Mammary epithelial cell (primary cell): ENCODE measurements at regions not wholly inside any gene's neighbourhood (a gene's known extent, or its start where the extent isn't known, plus 50 kb on each side); places are given as distances from the start of the nearest gene placed in this dataset.

Experiments used
- CTCF ChIP-seq, 2 donors: IDR thresholded peaks in 1 of 2; conservative IDR thresholded peaks in 1 of 2; 2 replicates each; pipeline ENCODE4 v1.5.1; 2011 to 2012; ENCODE audit warnings: inconsistent platforms in 2 of 2, low read length in 2 of 2, mild to moderate bottlenecking in 2 of 2, control low read depth in 1 of 2, low read depth in 1 of 2; ENCODE audit not compliant: insufficient read depth in 1 of 2; ENCODE audit errors: extremely low read depth in 1 of 2
- EZH2 ChIP-seq: IDR thresholded peaks from 2 replicates; pipeline ENCODE4 v1.6.1; 2012; ENCODE audit warnings: low read length, inconsistent platforms, borderline replicate concordance

GRCh38 chr2:104975851-104976250 lies 62.0 kb upstream of the MRPS9 start:
- TF ChIP-seq CTCF (conservative IDR thresholded peaks at IDR 0.05 in 1 of 2, IDR thresholded peaks at IDR 0.05 in 1 of 2; ENCODE audit: extremely low read depth in 1 of 2, insufficient read depth in 1 of 2, low read depth in 1 of 2, low read length in 2 of 2) = no peak
- no peak for TF ChIP-seq EZH2
